Adrenal gland (tissue), 5 donors: ENCODE measurements at regions not wholly inside any gene's neighbourhood (a gene's known extent, or its start where the extent isn't known, plus 50 kb on each side); places are given as distances from the start of the nearest gene placed in this dataset.

Source experiments
- CTCF ChIP-seq, 6 experiments: fragments of 450-650 bp in 4 of 6; fragments of 200-600 bp in 2 of 6; sonication (generic) in 1 of 6; IDR thresholded peaks; 1 replicate in 5 of 6; 2 replicates in 1 of 6; pipeline versions ENCODE4 v1.5.1 to v1.8.0; 2016 to 2021; ENCODE audit warnings: antibody characterized with exemption in 6 of 6, mild to moderate bottlenecking in 2 of 6, moderate library complexity in 1 of 6
- POLR2A ChIP-seq, 2 donors: fragments of 450-650 bp; IDR thresholded peaks; one replicate each; pipeline ENCODE4 v1.6.1; 2017; ENCODE audit warnings: antibody characterized with exemption in 2 of 2, mild to moderate bottlenecking in 2 of 2, moderate library complexity in 1 of 2
- donor health status: DM: no; HTN: no; CAD: no.

GRCh38 chr5:21681911-21682310 lies 1171.2 kb downstream of the CDH12 start:
- no peak for TF ChIP-seq CTCF (IDR thresholded peaks at IDR 0.05)
- no peak for TF ChIP-seq POLR2A (IDR thresholded peaks at IDR 0.05)
